Fibroblast of lung (primary cell): ENCODE measurements at regions not wholly inside any gene's neighbourhood (a gene's known extent, or its start where the extent isn't known, plus 50 kb on each side); places are given as distances from the start of the nearest gene placed in this dataset.

Source experiments
- EZH2 ChIP-seq: IDR thresholded peaks from 2 replicates; pipeline ENCODE4 v1.5.1; 2012; ENCODE audit warnings: low read length, control low read depth, mild to moderate bottlenecking; ENCODE audit errors: missing control alignments
- TF ChIP-seq, protein P1 (sequence below), 2 donors: IDR thresholded peaks in 1 of 2; conservative IDR thresholded peaks in 1 of 2; 1 replicate in 1 of 2; 2 replicates in 1 of 2; pipeline ENCODE4 v1.5.1; 2011 to 2012; ENCODE audit warnings: low read length in 2 of 2, control low read depth in 1 of 2, inconsistent platforms in 1 of 2, low read depth in 1 of 2, mild to moderate bottlenecking in 1 of 2

DNA sequence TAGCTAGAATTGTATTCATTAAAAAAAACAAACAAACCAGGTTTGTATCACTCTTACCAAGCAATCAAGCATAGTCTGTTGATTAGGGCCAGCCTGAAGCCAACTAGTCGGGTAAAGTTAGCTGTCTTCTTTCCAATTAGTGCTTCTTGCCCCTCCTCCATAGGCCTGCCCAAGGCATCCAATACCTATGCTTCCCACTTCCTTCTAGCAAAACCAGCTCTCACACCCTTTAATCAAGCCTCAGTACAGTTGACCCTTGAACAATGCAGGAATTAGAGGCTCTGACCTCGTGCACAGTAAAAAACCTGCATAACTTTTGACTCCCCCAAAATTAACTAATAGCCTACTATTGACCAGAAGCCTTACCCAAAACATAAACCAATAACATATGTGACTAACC, 119.1 kb upstream of the DTNBP1 start:
- TF ChIP-seq, protein P1, sequence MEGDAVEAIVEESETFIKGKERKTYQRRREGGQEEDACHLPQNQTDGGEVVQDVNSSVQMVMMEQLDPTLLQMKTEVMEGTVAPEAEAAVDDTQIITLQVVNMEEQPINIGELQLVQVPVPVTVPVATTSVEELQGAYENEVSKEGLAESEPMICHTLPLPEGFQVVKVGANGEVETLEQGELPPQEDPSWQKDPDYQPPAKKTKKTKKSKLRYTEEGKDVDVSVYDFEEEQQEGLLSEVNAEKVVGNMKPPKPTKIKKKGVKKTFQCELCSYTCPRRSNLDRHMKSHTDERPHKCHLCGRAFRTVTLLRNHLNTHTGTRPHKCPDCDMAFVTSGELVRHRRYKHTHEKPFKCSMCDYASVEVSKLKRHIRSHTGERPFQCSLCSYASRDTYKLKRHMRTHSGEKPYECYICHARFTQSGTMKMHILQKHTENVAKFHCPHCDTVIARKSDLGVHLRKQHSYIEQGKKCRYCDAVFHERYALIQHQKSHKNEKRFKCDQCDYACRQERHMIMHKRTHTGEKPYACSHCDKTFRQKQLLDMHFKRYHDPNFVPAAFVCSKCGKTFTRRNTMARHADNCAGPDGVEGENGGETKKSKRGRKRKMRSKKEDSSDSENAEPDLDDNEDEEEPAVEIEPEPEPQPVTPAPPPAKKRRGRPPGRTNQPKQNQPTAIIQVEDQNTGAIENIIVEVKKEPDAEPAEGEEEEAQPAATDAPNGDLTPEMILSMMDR (conservative IDR thresholded peaks at IDR 0.05 in 1 of 2, IDR thresholded peaks at IDR 0.05 in 1 of 2; ENCODE audit: low read depth in 1 of 2, low read length in 2 of 2) = no peak
- no peak for TF ChIP-seq EZH2
